ENCODE measurements at regions not wholly inside any gene's neighbourhood (a gene's known extent, or its start where the extent isn't known, plus 50 kb on each side); places are given as distances from the start of the nearest gene placed in this dataset.
A peak's percentile ranks its signal among the peaks of the same experiment; 100 is the strongest.

DNA sequence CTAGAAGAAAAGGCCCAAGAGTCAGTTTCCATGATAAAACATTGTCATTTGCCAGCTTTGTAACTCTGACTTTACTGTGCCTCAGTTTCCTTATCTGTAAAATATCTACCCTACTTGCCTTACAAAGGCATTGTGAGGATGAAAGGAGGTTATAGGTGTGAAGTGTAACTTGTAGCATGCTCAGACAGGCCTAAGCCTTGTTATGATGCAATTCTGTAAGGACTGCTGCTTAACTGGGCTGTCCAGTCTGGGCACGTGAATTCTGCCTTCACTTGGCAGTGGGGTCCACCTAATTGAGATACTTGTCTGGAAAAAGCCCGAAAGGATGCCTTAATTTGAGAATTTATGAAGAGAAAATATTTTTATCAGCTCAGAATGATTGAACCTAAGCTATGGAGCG is 114.5 kb upstream of the DYRK2 start:
- DNase-seq (ENCODE audit: low read depth in 2 of 2), result no peak

DNA sequence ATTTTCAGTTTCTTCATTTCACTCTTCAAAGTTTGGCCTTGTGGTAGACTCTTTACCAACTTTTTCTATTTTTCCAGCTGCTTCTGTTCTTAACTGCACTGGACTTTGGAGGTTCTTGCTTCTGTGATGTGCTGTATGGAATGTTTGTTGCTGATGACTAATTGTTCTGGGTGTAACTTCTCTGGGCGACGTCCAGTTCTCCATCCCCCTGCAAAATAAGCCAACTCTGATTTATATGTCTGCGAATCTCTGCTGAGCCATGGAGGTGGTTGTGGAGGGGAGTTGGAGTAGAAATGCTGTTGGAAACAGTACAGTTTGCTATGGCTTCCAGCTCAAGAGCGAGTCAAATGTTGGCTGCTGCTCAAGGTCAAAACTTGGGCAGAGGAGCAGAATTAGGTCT is 113.9 kb upstream of the DYRK2 start:
- no peak for DNase-seq (ENCODE audit: low read depth in 2 of 2)

DNA sequence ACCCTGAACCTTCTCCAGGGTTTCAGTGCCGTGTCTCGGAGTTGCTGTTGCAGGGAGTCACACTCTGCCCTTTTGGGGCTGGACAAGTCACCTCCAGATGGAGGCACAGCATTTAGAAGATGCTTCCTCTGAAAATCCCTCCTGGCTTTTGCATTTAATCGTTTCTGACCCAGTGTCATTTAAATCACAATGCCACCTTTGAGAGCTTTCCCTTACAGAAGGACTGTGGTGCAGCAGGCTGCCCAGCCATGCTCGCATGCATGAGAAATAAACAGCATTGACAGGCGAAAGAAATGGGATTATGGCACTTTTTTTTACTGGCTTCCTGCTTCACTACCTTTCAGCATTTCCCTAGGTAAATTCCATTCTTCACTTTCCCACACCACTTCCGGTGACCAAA is 113.4 kb upstream of the DYRK2 start:
- DNase-seq (ENCODE audit: low read depth in 2 of 2), result no peak

GRCh38 chr12:67535971-67536370 is 112.6 kb upstream of the DYRK2 start:
- DNase-seq (ENCODE audit: low read depth in 2 of 2), result no peak

DNA sequence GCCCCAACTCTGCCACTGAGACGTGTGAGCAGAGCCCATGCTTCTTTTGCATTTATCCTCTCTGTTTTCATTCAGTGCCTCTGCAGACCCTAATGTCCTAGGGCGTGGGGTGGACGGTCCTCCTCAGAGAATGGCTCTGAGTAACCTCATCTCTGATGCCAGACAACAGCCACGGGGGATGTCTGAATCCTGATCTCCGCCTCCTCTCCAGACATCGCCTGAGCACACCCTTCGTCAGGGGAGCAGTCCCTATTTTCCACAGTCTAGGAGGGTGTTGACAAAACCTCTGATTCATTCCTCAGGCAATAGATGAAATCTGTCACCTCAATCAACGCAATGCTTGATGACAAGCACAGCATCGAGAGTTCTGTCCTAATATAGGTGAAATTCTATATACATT is 109.2 kb upstream of the DYRK2 start:
- no peak for DNase-seq (ENCODE audit: low read depth in 2 of 2)

- no peak for DNase-seq (ENCODE audit: low read depth in 2 of 2)
These were observed 108.6 kb upstream of the DYRK2 start for GRCh38 chr12:67539946-67540345.

- no peak for DNase-seq (ENCODE audit: low read depth in 2 of 2)
These were observed 107.5 kb upstream of the DYRK2 start for GRCh38 chr12:67540920-67541624.

GRCh38 chr12:67541625-67541991 is 106.9 kb upstream of the DYRK2 start:
- DNase-seq (ENCODE audit: low read depth in 2 of 2), result no peak

GRCh38 chr12:67543021-67543770 is 105.3 kb upstream of the DYRK2 start:
- no peak for DNase-seq (ENCODE audit: low read depth in 2 of 2)

DNA sequence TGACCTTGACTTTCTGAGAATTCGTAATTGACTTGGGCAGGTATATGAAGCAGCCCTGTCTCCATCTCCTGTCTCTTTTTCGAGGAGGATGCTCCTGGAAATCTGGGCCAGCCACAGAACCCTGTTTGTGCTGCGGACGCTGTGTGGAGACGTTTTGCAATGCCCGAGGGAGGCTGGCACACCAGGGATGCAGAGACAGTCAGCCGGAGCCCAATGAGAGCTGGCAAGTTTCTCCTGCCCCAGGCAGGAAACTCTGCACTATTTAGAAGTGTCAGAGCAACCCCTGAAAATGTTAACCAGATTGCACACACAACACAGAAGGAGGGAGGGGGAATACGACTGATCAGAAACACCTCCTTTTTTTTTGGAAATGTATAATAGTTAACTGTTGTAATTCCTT is 103.2 kb upstream of the DYRK2 start:
- no peak for DNase-seq (ENCODE audit: low read depth in 2 of 2)

DNA sequence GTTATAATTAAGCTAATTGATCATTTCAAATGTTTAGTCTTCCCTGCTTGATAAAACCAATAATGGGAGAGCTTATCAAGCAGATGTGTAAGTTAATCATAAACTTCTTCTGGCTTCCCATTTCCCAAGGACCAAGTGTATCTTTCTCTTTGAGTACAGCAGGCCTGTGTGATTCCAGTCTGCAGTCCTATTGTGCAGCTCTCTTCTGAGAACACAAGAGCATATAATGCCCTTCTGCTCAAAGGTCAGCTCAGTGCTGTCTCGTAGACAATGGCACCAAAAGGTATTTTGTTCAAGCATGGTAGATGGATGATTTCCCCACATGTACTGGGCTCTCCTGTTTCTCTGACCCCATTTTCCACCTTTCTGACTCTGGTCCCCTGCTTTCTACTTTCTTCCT is 101.8 kb upstream of the DYRK2 start:
- no peak for DNase-seq (ENCODE audit: low read depth in 2 of 2)

GRCh38 chr12:67555075-67555717 is 93.3 kb upstream of the DYRK2 start:
- peak in 1 of 2 donors; percentile 15 for DNase-seq (ENCODE audit: low read depth in 2 of 2)

GRCh38 chr12:67558775-67559174 is 89.8 kb upstream of the DYRK2 start:
- no peak for DNase-seq (ENCODE audit: low read depth in 2 of 2)

DNA sequence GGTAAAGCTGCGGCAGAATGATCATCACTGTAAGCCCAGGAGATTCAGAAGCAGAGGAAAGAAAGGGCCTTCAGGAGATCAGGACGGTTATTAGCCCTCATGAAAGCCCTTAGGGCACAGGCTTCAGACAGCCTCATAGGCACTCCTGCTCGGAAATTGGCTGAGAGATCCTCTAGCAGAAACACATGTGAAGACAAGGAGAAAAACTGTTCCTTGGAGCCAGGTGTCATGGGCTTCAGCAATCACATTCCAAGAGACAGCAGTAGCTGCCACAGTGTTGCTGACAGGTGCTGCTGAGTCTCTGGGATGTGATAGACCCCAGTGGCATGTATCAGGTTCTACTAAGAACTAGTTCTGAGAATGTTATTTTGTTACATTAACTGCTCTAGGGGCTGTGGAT is 88.8 kb upstream of the DYRK2 start:
- no peak for DNase-seq (ENCODE audit: low read depth in 2 of 2)

DNA sequence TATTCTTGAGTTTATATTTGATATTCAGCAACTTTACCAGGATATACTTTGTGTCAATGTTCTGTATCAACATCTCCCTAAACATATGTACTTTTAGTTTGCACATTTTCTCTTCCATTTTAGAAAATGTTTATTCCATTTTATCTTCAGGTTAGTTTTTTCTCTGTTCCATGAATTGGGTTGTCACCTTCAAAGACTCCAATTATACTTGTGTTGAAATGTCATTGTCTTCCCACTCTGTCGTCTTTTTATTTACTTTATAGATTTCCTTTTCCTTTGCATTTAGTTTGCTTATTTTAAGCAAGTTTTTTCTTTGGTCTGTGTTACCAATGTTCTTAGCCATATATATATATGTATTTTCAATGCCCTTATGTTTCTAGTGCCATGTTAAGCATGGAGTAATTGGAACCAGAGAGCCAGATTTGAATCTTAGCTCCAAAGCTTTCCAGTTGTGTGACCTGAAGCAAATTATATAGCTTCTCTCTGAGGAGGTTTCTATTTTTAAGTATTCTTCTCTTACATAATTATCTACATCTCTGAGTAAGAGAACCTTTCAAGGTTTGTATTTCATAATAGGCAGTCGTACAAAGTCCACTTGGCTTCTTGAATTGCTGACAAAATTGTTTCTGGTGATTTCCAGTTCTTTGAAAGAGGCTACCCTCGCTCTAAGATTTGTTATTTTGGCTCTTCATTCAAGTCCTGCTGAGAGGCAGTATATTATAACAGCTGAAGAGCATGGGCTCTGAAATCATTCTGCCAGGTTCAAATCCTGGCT is 85.8 kb upstream of the DYRK2 start:
- no peak for DNase-seq (ENCODE audit: low read depth in 2 of 2)

- no peak for DNase-seq (ENCODE audit: low read depth in 2 of 2)
These were observed 80.5 kb upstream of the DYRK2 start for GRCh38 chr12:67568055-67568454.

DNA sequence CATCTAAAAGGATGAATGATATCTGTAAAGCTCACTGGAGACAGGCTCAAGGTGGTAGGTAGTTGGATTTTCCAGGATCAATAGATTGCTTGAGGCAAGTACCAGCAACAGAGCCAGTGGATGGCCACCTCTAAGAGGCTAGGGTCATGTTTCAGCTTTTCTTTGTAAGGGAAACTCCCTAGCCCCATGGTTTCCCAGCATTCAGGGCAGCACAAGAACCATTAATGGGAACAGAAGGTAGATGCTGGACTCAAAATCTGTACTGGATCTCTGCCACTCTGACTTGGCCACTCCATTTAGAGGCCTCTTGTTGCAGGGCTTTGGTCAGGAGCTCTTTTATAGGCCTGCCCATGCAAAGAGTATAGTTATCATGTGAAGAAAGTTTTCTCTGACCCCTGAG is 76.1 kb upstream of the DYRK2 start:
- no peak for DNase-seq (ENCODE audit: low read depth in 2 of 2)

GRCh38 chr12:67573566-67573965 is 75.0 kb upstream of the DYRK2 start:
- no peak for DNase-seq (ENCODE audit: low read depth in 2 of 2)

DNA sequence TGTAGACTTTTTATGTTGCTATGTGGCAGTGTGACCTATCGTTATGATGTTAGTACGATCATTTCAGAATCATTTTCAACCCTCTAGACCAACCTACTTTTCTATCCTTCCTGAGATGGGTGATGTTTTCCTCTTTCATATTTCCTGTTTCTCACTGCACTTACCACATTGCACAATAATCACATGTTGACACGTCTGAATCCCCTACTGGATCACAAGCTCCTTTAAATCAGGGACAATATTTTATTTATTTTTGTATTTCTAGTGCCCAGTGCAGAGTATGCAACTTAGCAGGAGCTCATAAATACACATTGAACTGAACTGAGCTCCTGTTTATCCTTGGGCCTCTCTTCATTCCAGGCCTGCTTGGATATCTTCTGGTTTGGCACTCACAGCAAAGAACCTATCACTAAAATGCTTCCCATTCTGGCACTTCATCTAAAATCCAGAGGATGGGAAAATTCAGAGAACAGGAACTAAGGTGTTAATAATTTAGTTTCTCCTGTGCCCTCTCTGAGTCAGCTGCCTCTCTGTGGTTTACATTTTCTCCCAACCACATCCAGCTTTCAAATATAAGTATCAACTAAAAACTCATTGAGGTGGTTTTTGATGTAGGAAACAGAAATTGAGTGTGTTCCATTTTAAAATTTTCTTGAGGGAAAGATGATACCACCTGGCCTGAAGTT is 69.4 kb upstream of the DYRK2 start:
- peak in 1 of 2 donors; percentile 7 for DNase-seq (ENCODE audit: low read depth in 2 of 2)

- DNase-seq (ENCODE audit: low read depth in 2 of 2), result no peak
These were observed 68.9 kb upstream of the DYRK2 start for GRCh38 chr12:67579662-67580003.

DNA sequence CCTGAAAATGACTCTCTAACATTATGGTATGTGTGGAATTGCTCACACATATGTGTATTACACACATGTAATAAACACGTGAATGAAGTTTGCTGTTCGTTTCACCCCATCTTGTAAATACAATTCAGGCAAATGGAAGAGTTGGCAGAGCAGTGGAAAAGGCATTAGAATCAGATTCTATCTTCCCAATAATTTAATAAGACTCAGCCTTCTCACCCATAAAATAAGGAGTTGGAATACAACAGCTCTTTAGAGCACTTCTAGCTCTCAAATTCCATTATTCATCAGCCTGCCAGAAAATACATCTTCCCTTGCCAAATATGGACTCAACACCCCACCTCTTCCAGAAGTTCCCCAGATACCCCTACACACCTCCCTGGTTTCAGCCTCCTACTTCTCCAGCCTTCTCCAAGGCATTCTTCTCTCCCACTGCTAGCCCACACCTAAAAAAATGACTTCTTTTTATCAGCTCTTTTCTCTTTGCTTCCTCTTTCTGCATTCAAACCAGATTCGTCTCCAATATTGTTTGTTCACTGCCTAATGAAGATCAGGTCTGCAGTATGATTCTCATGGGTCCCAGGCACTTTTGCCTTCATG is 66.2 kb upstream of the DYRK2 start:
- no peak for DNase-seq (ENCODE audit: low read depth in 2 of 2)
